GM12872 (cell line): ENCODE measurements at regions not wholly inside any gene's neighbourhood (a gene's known extent, or its start where the extent isn't known, plus 50 kb on each side); places are given as distances from the start of the nearest gene placed in this dataset.

Experiments
- CTCF ChIP-seq: IDR thresholded peaks from 3 replicates; pipeline ENCODE4 v1.5.1; 2011; ENCODE audit warnings: low read depth, mild to moderate bottlenecking, low read length, moderate library complexity; ENCODE audit not compliant: insufficient read depth

- TF ChIP-seq CTCF = no peak
These were observed 1313.1 kb downstream of the JRKL start for GRCh38 chr11:97702951-97703350.

- no peak for TF ChIP-seq CTCF
These were observed 1314.0 kb downstream of the JRKL start for GRCh38 chr11:97703851-97704250.

DNA sequence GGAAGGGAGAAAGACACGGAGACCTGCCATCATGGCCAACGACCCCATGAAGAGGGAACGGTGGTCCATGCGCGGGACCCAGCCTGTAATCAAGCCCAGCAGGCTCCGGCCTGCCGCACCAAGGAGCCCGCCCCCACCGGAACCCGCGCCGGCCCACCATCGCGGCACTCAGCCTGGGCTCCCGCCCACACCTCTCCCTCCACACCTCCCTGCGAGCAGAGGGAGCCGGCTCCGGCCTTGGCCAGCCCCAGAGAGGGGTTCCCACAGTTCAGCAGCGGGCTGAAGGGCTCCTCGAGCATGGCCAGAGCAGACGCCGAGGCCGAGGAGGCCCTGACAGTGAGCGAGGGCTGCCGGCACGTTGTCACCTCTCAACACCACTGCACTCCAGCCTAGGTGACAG, 1302.8 kb upstream of the CNTN5 start:
- no peak for TF ChIP-seq CTCF

DNA sequence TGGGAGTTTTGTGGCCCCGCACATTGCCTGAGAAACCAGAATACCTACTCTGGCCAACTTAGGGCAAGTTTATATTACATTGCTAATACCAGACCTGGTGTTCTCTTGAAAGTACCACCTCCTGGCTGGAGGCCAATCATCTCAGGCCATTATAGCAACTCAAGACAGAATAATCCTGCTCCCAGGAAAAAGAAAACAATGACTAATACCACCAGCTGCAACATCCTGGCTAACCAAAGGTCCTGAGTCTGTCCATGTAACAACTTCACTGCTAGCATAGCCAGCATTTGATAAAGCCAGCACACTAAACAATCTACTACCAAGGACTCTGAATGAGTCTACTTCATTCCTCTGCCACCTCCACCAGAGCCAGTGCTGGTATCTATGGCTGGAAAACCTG, 1298.7 kb upstream of the CNTN5 start:
- TF ChIP-seq CTCF = no peak

DNA sequence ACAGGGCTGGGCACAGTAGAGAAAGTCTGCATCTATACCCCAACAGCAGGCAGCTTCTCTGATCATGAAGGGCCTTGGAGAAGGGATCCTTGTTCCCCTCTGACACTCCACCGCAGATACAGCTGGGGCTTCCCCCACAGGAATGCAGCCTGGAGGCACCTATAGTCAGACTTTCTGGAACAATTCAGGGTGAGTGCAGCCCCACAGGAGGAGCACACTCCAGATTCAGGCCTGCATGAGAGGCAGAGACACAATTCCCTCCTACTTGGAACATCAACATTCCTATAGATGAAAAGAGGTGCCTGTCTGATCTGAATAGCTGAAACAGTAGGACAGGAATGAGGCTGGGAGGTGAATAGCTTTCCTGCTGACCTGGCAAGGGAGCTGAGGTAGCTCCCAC, 1298.0 kb upstream of the CNTN5 start:
- TF ChIP-seq CTCF = no peak

DNA sequence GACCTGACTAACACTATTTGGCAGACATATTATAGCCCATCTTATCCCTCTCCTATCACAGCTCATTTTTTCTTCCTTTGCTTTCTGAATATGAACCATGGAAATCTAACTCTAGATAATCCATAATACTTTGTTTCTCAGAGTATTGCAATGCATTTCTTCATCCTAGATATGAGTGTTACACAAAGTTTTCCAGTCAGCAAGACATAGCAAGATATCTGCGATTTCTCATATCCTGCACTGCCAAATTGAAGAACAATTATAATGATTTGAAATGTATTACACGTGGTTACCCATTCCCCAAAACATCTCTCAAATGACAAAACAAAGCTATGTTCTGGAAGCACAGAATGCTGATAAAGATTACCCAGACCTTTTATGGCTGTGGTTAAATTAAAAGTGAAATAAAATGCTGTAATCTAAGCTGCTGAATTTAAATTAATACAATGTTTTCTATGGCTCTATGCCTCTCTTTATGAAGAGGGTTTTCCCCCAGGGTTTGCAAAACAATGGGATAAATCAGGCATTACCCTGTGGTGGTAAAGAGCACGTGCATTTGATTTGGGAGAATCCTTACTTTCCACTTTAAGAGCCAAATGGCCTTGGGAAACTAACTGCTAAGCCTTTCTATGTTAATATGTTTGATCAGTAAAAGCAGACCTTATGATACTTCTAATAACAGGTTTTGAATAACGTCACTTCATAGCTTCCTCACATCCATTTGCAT, 1291.0 kb upstream of the CNTN5 start:
- TF ChIP-seq CTCF = no peak

DNA sequence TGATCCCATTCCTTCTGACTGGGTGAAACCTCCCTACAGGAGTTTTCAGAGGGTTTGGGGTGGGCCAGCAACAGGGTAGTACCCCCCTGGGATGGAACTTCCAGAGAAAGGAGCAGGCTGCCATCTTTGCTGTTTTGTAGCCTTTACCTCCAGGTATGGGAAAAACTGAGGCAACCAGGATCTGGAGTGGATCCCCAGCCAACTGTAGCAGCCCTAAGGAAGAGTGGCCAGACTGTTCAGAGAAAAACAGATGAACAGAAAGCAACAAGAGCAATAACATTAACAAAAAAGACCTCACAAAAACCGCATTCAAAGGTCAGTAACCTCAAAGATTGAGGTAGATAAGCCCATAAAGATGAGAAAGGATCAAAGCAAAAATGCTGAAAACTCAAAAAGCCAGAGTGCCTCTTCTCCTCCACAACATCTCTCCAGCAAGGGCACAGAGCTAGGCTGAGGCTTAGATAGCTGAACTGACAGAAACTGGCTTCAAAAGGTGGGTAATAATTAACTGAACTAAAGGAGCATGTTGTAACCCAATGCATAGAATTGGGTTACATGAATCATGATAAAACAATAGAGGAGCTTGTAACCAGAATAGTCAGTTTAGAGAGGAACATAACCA, 1288.6 kb upstream of the CNTN5 start:
- TF ChIP-seq CTCF = no peak
